Epithelial cell of prostate (primary cell): ENCODE measurements at regions not wholly inside any gene's neighbourhood (a gene's known extent, or its start where the extent isn't known, plus 50 kb on each side); places are given as distances from the start of the nearest gene placed in this dataset.

Experiments used
- DNase-seq: peaks from one replicate; pipeline ENCODE4 v3.0.0-alpha.2; 2011; ENCODE audit warnings: low read depth, low spot score
- H3K27ac ChIP-seq: fragments of 450-650 bp; 2 replicates; pipeline ENCODE4 v1.5.1; 2017; ENCODE audit warnings: mild to moderate bottlenecking

DNA sequence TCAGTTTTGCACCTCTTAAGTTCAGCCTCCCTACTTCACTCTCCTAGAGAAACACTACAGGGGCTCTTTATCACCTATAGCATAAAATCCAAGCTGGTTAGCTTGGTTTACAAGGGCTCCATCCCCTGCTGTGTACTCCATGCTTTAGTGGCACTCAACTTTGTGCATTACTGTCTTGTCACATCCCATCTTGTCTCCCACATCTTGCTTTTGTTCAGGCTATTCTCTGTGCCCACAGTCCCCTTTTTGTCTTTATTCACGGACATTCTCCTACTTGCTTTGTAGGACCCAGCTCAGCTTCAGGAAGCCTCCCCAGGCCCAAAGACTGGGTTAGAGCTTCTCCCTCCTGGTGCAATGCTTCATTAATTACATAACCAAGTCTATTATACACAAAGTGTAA lies 107.9 kb upstream of the SPACA1 start:
- DNase-seq: no peak
- H3K27ac ChIP-seq: no peak overlapping the region

DNA sequence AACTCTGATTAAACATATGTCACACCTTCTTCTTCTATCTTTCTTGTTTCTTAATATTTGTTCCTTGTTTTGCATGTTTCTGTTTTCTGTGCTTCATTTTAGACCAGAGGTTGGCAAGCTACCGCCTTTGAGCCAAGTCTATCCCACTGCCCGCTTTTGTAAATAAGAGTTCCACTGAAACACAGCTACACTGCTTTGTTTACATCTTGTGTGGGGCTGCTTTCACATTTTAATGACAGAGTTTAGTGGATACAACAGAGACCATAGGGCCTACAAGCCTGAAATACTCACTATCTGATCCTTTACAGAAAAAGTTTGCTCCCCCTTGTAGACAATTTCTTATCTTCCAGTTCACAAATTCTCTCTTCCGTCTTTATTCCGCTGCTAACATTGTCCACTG lies 109.4 kb upstream of the SPACA1 start:
- no peak overlapping the region for H3K27ac ChIP-seq
- no peak for DNase-seq

- DNase-seq: no peak
- H3K27ac ChIP-seq: no peak overlapping the region
These were observed 111.6 kb upstream of the SPACA1 start for GRCh38 chr6:87936065-87936464.

DNA sequence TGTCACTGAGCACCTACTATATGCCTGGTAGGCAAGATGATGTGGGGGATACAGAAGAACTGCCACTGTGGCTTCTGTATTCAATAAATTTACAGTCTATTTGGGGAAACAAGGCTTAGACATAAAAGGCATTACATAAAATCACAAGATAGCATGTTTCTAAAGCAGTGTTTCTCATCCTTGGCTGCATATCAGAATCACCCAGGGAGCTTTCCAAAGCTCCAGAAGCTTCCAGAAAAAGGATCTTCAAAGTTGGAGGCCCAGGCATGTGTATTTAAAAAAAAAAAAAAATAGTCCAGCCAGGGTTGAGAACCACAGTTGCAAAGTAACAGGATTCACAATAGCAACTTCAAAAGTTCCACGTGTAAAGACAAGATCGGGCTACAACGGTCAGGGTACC lies 112.4 kb upstream of the SPACA1 start:
- no peak for DNase-seq
- H3K27ac ChIP-seq: no peak overlapping the region

DNA sequence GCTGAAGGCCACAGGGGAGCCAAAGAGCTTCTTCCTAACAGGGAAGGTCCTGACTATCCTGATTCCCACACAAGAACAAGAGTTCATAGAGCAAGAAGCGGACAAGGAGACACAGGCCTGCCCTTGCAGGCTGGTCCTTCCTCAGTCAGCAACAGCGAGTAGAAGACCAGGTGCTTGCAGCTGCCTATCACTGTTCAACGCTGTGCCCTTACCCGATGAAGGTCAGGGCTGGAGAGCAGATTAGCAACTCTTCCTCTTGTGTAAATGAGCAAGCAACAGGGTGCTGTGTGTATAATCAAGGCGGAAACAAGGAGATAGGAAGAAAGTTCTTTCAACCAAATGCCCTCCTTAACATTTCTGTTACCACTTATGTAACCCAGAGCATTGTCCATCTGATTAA lies 115.3 kb upstream of the SPACA1 start:
- DNase-seq: no peak

GRCh38 chr6:87929843-87930288 lies 117.8 kb upstream of the SPACA1 start:
- peak; percentile 31 for DNase-seq
- H3K27ac ChIP-seq: no peak overlapping the region

More for the DNA sequence above, 115.3 kb upstream of the SPACA1 start:
- no peak overlapping the region for H3K27ac ChIP-seq

DNA sequence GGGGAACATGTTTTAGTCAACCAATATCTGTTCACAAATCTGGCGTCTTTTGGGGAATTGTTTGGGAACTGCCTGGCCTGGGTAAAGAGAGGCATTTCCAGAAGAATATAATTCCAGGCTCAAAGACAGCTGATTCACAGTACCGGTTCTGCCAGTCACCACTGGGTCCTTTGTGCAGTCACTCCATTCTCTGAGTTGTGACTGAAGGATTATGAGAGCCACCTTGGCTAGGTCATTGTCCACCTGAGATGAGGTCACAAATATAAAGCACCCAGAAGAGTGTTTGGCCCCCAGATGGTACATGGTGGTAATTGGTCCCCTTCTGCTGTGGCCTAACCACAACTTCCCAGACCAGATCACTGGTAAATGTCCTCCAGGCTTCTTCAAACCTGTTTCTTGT lies 121.0 kb upstream of the SPACA1 start:
- no peak overlapping the region for H3K27ac ChIP-seq
- no peak for DNase-seq

DNA sequence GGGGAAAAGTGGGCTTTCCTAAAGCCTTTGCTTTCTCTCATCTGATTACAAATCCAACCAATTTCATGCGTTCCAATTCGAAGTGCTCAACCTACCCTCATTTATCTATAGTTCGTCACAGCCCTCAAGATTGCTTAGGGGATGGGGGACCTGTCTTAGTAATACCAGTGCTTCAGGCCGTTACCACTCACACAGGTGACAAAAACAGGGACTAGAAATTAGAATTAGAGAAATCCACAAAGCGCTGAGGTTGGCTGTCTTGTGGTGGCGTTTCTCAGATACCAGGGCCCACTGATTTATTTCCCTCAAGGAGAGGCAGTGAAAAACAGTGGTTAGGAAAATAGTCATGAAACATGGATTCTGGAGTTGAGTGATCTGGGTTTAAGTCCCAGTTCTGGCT lies 121.6 kb upstream of the SPACA1 start:
- DNase-seq: no peak
- no peak overlapping the region for H3K27ac ChIP-seq

DNA sequence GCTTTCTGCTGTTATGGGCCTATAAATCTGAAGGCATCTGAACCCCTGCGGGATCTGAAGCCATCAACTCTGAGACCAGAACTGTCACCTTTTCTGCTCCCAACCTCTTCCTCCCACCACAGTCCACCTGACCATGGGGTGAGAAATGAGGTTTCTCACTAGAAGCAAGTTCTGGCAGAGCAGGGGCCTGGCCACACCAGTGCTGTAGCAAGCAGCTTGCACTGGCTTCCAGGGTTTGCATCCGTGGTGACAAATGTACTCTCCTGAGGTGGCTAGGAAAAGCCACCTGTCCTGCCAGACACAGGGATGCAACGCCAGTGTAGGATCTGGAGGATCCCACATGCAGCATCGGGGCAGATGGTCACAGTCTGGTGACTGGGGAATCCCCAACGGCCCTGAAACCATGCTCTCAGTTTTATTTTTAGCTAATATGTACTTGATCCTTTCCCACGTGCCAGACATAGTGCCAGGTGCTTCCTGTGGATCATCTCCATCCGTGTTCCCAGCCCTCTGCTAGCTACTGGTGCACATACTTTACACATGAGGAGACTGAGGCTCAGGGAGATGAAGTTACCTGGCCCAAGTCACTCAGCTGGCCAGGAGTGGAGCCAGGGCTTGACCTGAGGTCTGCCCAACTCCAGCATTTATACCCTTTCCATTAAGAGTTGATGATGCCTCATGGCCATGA lies 122.1 kb upstream of the SPACA1 start:
- no peak for DNase-seq
- no peak overlapping the region for H3K27ac ChIP-seq

- no peak overlapping the region for H3K27ac ChIP-seq
These were observed 124.1 kb upstream of the SPACA1 start for GRCh38 chr6:87923389-87924050.

GRCh38 chr6:87922947-87923330 lies 124.7 kb upstream of the SPACA1 start:
- H3K27ac ChIP-seq: no peak overlapping the region
- DNase-seq: no peak

More at GRCh38 chr6:87923389-87924050, 124.1 kb upstream of the SPACA1 start:
- DNase-seq: no peak

GRCh38 chr6:87922196-87922946 lies 125.3 kb upstream of the SPACA1 start:
- no peak for DNase-seq
- no peak overlapping the region for H3K27ac ChIP-seq

- H3K27ac ChIP-seq: no peak overlapping the region
- DNase-seq: no peak
These were observed 126.6 kb upstream of the SPACA1 start for GRCh38 chr6:87921034-87921433.

GRCh38 chr6:87920245-87920644 lies 127.4 kb upstream of the SPACA1 start:
- no peak for DNase-seq
- H3K27ac ChIP-seq: no peak overlapping the region

DNA sequence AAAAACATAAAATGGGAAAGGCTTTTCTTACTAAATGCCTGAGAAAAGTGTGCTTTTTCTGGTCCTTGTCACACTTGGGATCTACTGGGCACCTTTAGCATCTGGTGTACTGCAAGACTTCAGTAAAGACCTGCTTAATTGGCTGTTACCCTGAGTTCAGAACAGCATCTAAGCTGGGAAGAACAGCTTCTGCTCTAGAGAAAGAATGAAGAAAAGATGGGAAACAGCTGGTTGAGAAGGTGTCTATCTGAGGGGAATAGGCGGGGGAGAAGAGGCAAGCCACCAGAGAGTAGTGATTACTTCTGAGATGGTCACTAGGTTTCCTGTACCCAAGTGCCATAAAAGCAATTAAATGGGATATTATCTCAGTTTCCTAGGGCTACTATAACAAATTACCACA lies 128.2 kb upstream of the SPACA1 start:
- H3K27ac ChIP-seq: no peak overlapping the region
- no peak for DNase-seq

DNA sequence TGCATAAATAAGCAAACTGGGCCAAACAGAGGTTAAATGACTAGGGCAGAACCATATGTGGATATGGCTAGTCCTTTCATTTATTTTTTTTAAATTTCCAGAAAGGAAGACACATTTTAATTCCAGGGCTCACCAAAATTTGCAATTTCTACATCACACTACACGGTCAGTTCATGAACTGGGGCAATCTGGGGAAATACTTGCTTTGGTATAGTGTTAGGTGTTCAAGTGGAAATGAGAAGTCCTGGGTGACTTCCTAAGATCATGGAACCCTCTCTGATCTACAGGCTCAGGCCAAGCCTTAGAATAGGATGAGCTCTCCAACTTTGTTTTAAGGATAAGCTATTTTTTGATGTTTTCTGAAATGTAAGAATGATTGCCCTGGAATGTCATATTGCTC lies 128.6 kb upstream of the SPACA1 start:
- DNase-seq: no peak
- no peak overlapping the region for H3K27ac ChIP-seq

DNA sequence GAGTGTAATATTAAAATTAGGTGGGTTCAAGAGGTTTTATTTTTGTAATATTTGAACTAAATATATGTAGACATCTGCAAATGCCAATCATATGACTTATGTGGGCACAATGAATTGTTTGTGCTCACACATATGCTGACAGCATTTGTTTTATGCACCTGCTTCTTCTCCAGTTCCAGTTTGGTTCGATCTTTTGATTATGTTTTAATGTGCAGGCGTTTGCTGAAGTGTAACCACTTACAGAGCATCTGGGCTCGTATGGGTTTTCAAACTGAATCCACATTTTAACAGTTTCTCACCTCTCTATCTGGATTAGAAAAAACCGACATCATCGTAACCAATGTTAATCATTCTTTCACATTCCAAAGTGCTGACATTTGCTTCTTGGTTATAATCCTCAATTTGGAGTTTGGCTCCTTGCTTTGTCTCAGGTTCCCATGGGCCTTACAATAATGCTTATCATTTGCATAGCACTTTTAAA lies 129.1 kb upstream of the SPACA1 start:
- no peak overlapping the region for H3K27ac ChIP-seq

DNA sequence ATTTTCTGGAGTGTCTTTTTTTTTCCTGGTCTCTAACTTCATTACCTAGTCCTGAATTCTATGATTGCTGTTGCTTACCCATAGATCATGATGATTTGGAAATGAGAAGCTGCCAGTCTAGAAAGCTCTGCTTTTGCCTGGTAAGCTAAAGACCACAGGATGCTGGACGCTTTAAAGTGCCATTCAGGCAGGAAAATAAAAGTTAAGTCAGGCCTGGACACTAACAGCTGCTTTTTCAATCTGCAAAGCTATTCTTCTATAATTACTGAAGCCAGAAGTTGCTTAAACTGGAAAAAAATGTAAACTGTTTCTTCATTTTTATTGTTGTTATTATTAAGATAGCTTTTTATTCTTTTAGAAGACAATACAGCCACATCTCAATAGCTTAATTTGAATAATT lies 129.8 kb upstream of the SPACA1 start:
- no peak overlapping the region for H3K27ac ChIP-seq
- DNase-seq: no peak

More for the DNA sequence above, 129.1 kb upstream of the SPACA1 start:
- no peak for DNase-seq

DNA sequence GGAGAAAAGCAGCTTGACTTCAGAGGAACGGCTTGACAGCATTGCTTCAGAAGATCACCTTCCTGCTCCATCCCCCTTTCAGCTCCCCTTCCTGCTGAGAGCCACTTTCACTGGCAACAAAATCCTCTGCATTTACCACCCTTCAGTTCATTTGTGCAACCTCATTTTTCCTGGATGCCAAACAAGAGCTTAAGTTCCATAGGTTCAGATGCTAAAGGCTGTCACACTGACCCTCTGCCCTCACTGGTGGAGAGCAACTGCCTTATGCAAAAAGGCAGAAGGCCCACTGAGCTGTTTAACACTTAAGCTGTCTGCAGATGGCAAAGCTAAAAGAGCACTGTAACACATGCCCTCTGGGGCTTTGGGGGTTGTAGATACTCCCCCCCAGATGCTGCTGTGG lies 131.2 kb upstream of the SPACA1 start:
- no peak for DNase-seq
- no peak overlapping the region for H3K27ac ChIP-seq

DNA sequence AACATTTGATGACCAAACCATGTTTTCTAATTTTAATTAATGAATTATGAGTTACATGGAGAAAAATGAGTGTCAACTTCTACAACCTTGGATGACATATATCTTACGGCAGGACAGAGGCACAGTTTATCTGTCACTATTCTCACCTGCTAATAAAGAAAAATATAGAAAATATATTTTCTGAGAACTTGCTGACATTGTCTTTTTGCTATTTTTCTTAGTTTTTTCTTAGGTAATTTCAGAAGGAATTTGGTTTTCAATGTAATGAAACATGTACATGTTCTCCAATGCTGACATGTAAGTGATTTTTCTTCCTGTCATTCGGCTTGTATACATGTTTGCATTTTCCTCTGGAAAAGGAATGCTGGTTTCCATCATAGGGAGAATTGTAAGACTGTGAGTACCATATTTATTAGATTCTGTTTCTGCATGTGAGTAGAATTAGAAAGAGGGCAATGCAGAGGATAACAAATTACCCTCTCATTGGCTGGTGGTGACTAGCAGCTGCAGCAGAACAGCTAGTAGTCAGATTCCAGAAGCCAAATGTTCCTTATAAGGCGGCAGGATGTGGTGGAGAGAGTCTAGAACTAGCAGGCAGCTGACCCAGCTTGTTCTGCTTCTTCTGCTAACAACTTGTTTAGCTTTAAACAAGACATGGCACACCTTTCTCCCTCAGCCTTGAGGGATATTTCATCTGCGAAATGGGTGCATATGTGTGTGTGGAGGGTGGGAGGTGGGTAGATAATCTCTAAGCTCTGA lies 132.8 kb upstream of the SPACA1 start:
- no peak for DNase-seq
- no peak overlapping the region for H3K27ac ChIP-seq
